HG02571 (cell line): ENCODE measurements at regions not wholly inside any gene's neighbourhood (a gene's known extent, or its start where the extent isn't known, plus 50 kb on each side); places are given as distances from the start of the nearest gene placed in this dataset.

Experiments
- ATAC-seq: cut with Tn5 transposase; IDR thresholded peaks from one replicate; pipeline ENCODE4 v1.9.1; 2021; ENCODE audit warnings: mild to moderate bottlenecking, moderate library complexity; ENCODE audit not compliant: unreplicated experiment

- no peak for ATAC-seq
Observed at GRCh38 chr21:27816301-27816700, 849.4 kb upstream of the ADAMTS5 start.

DNA sequence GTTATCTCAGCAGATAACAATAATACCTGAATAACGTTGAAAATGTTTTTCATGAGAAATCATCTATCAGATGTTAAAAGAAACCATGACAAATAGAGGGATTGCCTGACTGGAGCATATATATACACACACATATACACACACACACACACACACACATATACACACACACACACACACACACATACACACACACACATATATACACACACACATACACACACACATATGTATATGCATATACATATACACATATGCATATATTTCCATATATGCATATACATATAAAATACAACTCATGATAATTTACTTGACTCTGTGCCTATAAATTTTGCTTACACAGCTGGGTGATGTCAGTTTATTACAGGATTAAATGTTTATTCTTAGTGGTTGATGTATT is 847.3 kb upstream of the ADAMTS5 start:
- no peak for ATAC-seq

DNA sequence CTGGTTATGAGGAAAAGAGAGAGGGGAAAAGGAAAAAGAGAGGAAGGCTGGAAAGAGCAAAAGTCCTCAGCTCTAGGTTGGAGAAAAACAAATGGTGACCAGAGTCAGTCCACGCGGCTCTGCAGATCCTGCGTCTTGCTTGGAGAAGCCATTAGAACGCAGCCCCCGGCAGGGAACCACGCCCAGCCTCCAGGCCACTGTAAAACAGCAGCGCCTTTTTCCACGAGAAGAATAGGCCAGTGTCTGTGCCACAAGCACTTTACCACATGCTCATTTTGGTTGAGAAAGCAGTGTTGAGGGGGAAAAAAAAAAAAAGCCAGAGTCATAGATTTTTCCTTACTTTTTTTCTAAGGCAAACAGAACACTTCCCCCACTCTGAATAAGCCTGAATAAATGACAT is 846.9 kb upstream of the ADAMTS5 start:
- no peak for ATAC-seq

DNA sequence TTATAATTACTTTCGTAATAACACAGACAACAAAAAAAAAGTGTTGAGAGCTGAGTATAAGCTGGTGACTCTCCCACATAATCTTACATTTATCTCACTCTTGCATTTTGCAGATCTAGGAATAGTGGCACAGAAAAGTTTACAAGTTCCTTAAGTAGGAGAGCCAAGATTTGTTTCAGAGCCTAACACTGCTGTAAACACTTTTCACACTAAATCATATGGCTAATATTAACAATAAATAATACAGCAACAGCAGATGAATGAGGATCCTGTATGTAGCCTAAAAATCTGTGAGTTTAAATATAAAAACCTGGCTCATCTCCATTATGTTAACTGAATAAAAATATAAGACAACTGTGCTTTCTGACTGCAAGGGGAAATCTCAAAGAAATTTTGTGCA is 846.5 kb upstream of the ADAMTS5 start:
- no peak for ATAC-seq

DNA sequence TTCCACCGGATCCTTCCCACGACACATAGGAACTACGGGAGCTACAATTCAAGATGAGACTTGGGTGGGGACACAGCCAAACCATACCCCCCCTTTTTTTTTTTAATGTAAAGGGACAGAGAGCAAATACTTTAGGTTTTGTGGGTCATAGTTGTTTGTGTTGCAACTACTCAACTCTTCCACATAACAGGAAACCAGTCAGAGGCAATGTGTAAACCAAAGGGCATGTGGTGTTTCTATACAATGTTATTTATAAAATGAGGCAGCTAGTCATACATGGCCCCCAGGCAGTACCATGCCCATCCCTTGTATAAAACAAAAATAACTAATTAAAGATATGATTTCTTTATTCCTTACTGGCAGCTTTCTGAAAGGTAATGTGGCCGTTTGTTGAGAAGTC is 845.4 kb upstream of the ADAMTS5 start:
- no peak for ATAC-seq

DNA sequence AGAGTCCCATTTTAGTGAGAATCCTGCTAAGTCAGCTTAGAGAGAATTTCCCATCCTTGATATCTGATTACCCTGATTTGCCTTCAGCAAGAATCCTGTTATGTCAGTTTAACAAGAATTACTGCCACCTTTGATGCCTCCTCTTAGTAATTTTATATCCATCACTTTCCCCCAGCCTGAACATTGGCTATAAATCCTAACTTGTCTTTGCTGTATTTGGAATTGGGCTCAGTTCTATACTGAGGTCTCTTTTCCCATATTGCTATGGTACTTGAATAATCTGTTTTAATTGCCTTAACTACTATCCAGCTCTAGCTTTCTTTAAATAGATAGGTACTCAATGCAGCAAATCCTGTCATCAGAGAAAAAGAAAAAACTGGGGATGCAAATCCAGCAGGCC is 842.0 kb upstream of the ADAMTS5 start:
- no peak for ATAC-seq

DNA sequence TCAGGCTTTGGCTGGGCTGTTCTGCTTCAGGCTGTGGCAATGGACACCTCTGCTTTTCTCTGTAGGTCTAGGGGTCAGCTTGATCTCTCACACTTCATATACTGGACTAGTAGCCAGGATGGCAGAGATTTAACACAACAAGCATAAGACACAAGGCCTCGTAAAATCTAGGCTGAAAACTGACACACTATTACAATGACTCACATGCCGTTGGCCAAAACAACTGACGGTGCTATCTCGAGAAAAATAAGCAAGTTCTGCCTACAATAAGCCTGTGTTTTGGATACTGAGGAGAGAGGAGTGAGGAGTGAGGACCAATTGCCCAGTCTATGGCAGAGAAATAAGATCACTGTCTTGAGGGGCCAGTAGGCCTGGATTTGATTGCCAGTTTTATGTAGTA is 840.7 kb upstream of the ADAMTS5 start:
- no peak for ATAC-seq

GRCh38 chr21:27806281-27806680 is 839.4 kb upstream of the ADAMTS5 start:
- ATAC-seq: no peak

DNA sequence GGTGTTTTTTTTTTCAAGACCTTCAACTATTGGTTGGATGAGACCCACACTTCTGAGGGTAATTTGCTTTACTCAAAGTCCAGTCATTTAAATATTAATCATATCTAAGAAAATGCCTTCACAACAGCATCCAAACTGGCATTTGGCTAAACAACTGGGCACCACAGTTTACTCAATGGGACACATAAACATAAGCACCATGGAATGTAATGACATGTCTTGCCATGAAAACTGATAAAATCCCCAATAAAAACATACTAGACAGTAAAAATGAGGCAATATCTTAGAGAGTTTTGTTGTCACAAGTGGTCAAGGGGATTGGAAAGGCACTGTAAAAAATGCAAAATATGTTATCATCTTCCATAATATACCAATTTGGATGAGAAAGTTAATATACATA is 838.8 kb upstream of the ADAMTS5 start:
- ATAC-seq: no peak

GRCh38 chr21:27804515-27804914 is 837.6 kb upstream of the ADAMTS5 start:
- ATAC-seq: no peak

GRCh38 chr21:27803571-27803970 is 836.7 kb upstream of the ADAMTS5 start:
- ATAC-seq: no peak

DNA sequence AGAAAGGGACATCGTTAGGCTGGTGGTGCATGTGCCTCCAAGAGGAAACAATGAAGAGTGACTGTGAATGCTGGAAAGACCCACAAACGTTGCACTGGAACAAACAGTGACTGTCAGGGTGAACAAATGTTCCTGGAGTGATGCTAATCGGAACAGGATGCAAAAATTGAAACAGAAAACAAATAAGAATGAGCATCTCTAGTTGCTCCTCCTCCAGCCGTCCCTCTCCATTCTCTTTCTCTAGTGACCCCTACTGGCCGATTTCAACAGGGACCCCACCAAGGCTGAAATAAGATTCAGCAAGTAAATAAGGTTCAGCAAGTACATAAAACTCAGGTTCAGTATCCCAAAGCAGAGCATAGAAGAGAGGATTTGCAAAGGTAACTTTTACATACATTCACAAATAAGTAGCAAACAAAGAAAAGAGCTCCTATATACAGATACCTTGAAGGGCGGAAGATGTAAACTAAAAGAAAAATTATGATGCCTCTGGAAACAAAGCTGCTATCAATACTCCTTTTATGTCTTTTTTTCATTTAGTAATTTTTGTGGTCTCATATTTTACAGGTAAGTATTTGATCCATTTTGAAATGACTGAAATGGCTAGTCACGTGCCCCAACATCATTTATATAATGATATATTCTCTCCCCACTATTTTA is 836.1 kb upstream of the ADAMTS5 start:
- no peak for ATAC-seq

DNA sequence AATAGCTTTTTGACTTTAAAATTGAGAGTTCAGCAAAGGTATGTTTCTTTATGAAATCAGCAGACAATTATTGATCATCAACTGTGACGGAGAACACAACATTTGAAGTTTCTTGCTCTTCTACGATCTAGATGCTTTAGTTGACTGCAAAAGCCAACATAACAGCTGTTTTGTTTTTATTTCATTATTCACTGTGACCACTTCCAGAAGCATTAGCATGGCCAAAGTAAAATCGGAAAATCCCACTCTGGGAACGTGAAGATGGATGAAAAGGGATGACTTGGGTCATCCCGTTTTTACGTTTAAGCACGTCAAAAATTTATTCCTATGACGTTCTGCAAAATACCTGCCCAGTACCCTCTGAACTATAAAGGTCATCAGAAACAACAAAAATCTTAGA is 833.0 kb upstream of the ADAMTS5 start:
- ATAC-seq: no peak

DNA sequence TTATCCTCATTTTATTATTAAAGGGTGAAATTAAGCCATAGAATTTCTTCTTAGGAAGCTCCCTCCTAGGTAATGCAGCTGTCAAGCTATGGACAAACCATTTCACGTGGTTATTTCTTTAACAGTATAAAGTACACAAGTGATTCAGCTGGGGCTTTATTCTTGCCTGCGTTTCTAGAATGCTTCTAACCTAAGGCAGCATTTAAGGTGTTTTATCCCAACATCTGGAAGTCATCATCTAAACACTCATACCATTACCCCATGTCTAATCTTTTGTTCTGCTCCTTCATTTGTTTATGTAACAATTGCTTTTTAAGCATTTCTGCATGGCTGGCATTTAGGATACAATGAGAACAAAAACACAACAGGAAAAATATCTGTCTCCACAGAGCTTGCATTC is 829.2 kb upstream of the ADAMTS5 start:
- ATAC-seq: no peak

- no peak for ATAC-seq
Observed at GRCh38 chr21:27795418-27795817, 828.5 kb upstream of the ADAMTS5 start.

DNA sequence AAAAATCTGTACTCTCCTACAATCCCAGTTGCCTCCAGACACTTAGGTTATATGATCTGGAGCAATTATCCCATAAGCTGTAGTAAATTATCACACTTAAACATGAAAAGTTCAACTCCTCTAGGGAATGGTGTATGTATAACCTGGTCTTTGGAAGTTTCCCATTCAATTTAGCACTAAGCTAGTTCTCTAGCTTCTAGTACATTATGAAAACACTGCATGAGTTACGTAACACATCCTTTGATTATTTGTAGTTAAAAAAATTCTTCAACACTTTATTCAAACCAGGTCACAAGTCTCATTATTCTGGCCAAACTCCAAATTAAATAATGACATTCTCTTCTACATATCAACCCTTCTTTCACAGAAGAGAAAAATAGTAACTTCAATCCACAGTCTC is 827.0 kb upstream of the ADAMTS5 start:
- ATAC-seq: no peak

DNA sequence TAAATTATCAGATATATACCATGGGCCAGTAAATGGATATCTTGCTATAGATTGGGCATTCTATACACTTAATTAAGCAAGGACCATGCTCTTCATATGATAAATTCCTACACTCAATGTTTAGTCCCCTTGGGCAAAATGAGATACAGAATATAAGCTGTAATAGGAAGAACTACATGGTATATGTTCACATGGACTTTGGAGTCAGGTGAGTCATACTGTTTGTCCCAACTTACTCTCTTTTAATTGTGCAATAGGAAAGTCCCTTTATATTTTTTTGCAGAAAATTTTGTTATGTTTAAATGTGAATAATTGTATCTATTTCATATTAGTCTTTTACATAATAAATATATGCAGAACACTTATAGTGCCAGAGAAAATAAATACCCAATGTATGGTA is 820.2 kb upstream of the ADAMTS5 start:
- ATAC-seq: no peak

GRCh38 chr21:27779606-27780005 is 812.7 kb upstream of the ADAMTS5 start:
- no peak for ATAC-seq

GRCh38 chr21:27776925-27777553 is 810.2 kb upstream of the ADAMTS5 start:
- no peak for ATAC-seq

DNA sequence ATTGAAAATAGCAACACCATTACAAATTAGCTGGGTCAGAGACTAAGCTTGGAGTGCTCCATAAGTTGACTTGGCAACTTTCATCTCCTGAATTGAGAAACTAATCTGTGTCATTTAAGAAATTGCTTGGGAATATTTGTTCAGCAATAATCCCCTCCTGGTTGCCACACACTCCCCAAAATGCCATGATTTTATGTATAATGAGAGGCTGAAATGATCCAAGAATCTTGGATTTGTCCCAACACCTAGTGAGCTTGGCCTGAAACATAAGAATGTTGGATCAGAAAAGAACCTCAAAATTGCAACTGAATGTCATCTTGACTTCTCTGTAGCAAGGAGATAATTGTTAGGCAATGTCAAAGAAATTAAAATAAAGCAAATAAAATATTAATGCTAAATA is 805.9 kb upstream of the ADAMTS5 start:
- no peak for ATAC-seq

DNA sequence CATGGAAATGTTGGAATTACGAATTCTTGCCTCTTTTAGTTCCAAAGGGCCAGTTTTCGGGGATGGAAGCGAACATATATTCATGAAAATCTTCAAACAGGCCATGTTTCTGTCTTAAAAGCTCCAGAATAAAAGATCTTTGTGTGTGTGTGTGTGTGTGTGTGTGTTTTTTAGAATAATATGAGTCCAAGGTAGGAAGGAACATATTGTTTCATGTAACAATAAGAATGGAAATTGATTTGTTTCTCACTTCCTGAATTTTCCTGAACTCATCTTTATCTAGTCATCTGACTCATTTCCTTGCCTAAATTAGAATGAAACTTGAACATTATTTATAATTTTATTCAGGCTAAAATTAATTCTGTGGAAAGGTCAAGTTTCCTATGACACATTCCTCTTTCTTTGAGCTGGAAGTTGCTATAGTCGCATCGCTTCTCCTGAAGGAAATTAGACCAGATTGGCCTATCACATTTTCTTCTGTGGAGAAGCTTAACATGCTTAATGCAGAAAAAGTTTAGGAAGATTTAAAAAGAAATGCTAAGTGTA is 805.1 kb upstream of the ADAMTS5 start:
- ATAC-seq: no peak

GRCh38 chr21:27769763-27770162 is 802.9 kb upstream of the ADAMTS5 start:
- no peak for ATAC-seq
